HL-60/S4 treated with phorbol 12-myristate 13-acetate at 8.2 ng/mL for 4 days and 3 days (cell line): ENCODE measurements at regions not wholly inside any gene's neighbourhood (a gene's known extent, or its start where the extent isn't known, plus 50 kb on each side); places are given as distances from the start of the nearest gene placed in this dataset.

Source experiments
- in situ Hi-C: fragments of 300-500 bp; cut with MboI; formaldehyde crosslinking; loops from 2 replicates; pipeline ENCODE4 v1.15.0; 2022; ENCODE audit warnings: low sequenced_read_pairs

GRCh38 chrX:4741024-4741423, 1027.6 kb upstream of the PRKX start:
- in situ Hi-C loops = no loop called here

- in situ Hi-C loops = no loop called here
Observed at GRCh38 chrX:4735299-4735698, 1021.9 kb upstream of the PRKX start.

GRCh38 chrX:4710618-4711433, 997.4 kb upstream of the PRKX start:
- in situ Hi-C loops = no loop called here

- in situ Hi-C loops = no loop called here
Observed at GRCh38 chrX:4708970-4709760, 995.7 kb upstream of the PRKX start.

- in situ Hi-C loops = no loop called here
Observed at GRCh38 chrX:4706961-4707360, 993.5 kb upstream of the PRKX start.

- in situ Hi-C loops = no loop called here
Observed at GRCh38 chrX:4690521-4690920, 977.1 kb upstream of the PRKX start.

GRCh38 chrX:4682636-4683035, 969.2 kb upstream of the PRKX start:
- in situ Hi-C loops = no loop called here

- in situ Hi-C loops = no loop called here
Observed at GRCh38 chrX:4675686-4676300, 962.3 kb upstream of the PRKX start.

- in situ Hi-C loops = no loop called here
Observed at GRCh38 chrX:4674028-4674782, 960.8 kb upstream of the PRKX start.

- in situ Hi-C loops = no loop called here
Observed at GRCh38 chrX:4671344-4671743, 957.9 kb upstream of the PRKX start.

- in situ Hi-C loops = no loop called here
Observed at GRCh38 chrX:4670606-4671005, 957.2 kb upstream of the PRKX start.

GRCh38 chrX:4668802-4669536, 955.5 kb upstream of the PRKX start:
- in situ Hi-C loops = no loop called here

- in situ Hi-C loops = no loop called here
Observed at GRCh38 chrX:4663085-4663484, 949.6 kb upstream of the PRKX start.

- in situ Hi-C loops = no loop called here
Observed at GRCh38 chrX:4661771-4662170, 948.3 kb upstream of the PRKX start.

- in situ Hi-C loops = no loop called here
Observed at GRCh38 chrX:4656419-4656818, 943.0 kb upstream of the PRKX start.

GRCh38 chrX:4655743-4656142, 942.3 kb upstream of the PRKX start:
- in situ Hi-C loops = no loop called here

GRCh38 chrX:4642114-4642513, 928.7 kb upstream of the PRKX start:
- in situ Hi-C loops = no loop called here

GRCh38 chrX:4638036-4638435, 924.6 kb upstream of the PRKX start:
- in situ Hi-C loops = no loop called here

- in situ Hi-C loops = no loop called here
Observed at GRCh38 chrX:4627414-4627813, 914.0 kb upstream of the PRKX start.

GRCh38 chrX:4622486-4623167, 909.2 kb upstream of the PRKX start:
- in situ Hi-C loops = no loop called here
